ENCODE measurements at regions not wholly inside any gene's neighbourhood (a gene's known extent, or its start where the extent isn't known, plus 50 kb on each side); places are given as distances from the start of the nearest gene placed in this dataset.

DNA sequence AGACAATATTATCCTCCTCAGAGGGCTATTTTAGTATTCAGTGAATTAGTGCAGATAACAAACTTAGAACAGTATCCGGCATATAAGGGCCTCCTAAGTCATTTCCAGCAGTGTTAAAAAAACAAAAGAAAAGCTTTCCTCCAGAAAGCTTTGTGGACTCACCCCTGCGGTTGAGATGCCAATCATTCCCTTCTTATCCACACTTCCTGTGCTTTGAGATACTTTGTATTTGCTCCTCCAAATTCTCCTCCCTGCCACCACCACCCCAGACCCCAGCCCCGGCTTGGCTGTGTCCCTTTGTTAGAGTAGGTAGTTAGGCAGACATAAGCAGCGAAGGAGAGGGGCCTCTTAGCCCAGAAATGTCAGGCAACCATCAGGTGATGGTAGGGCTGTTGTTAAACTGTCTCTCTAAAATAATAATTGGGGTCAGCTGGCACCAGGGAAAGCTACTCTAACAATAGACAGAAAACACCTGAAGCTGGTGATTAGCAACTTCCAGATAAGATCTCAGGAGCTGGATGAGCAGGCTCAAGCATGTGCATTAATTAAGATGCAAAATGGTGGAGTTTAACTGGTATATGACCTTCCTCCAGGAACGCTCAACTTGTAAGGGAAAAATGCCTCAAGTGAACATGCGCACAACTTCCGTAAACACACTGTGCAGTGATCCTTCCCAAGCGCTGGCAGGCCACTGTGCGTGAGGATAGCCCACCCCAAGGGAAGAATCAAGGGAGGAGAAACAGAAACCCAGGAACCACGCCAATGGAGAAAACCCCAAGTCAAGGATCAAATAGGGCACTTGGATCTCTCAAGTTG is 152.1 kb upstream of the EEA1 start:
- Histone ChIP-seq H4K20me1 (ENCODE audit: insufficient read depth) (no peaks in the 10 kb centered on the region), H3K36me3 (replicated peaks in 1 of 2; ENCODE audit: control insufficient read depth in 1 of 2, insufficient read depth in 2 of 2, low read length in 1 of 2) (no peaks in the 10 kb centered on the region), H3K4me1 (ENCODE audit: control insufficient read depth in 1 of 2, insufficient read depth in 2 of 2, low read depth in 1 of 2, low read length in 1 of 2) (peaks cover 0 to 10% of the 10 kb centered on the region in 2 experiments; a peak in 1 of 4 replicates), H3K27ac (ENCODE audit: low read depth in 2 of 2, low read length in 1 of 2) (peak overlapping the region in 1 of 2 experiments; percentile 17; a peak in 1 of 4 replicates), H3K9me3 (no peaks in the 10 kb centered on the region), H3K27me3 (ENCODE audit: insufficient read depth) (no peaks in the 10 kb centered on the region), H3K4me2 (no peak overlapping the region), H3K9me2 (no peaks in the 10 kb centered on the region), H3K4me3 (ENCODE audit: low read depth in 2 of 2, low read length in 1 of 2) (no peak overlapping the region), H3K9ac (no peak overlapping the region), H3K79me2 (ENCODE audit: insufficient read depth) (no peaks in the 10 kb centered on the region), H3F3A (replicated peaks; ENCODE audit: insufficient read depth) (peaks cover 3% of the 10 kb centered on the region), H2AFZ (ENCODE audit: low read depth) (peak overlapping the region; percentile 74)
- CTCF ChIA-PET = no interaction called here
- 88% methylated on average over 10 of the region's 10 CpGs for WGBS (ENCODE audit: low lambda C conversion rate)
- POLR2A ChIA-PET = no interaction called here
- TF ChIP-seq, protein P1, sequence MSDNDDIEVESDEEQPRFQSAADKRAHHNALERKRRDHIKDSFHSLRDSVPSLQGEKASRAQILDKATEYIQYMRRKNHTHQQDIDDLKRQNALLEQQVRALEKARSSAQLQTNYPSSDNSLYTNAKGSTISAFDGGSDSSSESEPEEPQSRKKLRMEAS (IDR thresholded peaks at IDR 0.05; ENCODE audit: low read depth) = no peak
- TF ChIP-seq MEF2A (IDR thresholded peaks at IDR 0.05; ENCODE audit: borderline replicate concordance, low read depth) (no peak), TAF1 (IDR thresholded peaks at IDR 0.05; ENCODE audit: borderline replicate concordance, low read depth, low read length) (no peak), FOXM1 (IDR thresholded peaks at IDR 0.05; ENCODE audit: low read depth) (no peak), SMC3 (IDR thresholded peaks at IDR 0.05; ENCODE audit: low read depth, low read length) (no peak), EZH2phosphoT487 (IDR thresholded peaks at IDR 0.05; ENCODE audit: borderline replicate concordance, low read depth) (no peak), RCOR1 (IDR thresholded peaks at IDR 0.05; ENCODE audit: low read length) (no peak), NRF1 (IDR thresholded peaks at IDR 0.05; ENCODE audit: low read depth, low read length) (no peak), FOXJ3 (CRISPR knock-in tag; IDR thresholded peaks at IDR 0.05) (no peak)
- DNase-seq = no peak

DNA sequence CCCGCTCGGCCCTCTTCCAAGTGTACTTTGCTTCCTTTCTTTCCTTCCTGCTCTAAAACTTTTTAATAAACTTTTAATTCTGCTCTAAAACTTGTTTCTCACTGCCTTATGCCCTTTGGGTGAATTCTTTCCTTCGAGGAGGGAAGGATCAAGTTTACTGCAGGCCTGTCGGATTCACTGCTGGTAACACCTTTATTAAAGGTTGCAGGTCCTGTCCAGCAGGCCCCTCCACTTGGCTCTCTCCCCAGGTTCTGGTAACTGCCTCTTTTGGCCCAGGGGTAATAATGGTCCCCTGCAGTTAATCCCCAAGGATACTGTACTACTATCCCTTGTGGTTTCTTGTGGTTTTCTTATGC is 152.7 kb upstream of the EEA1 start:
- CTCF ChIA-PET = no interaction called here
- no peaks in the 10 kb centered on the region for H3K79me2 ChIP-seq (ENCODE audit: insufficient read depth)
- no peak overlapping the region for H3K4me2 ChIP-seq
- 91% methylated on average over 4 of the region's 4 CpGs for WGBS (ENCODE audit: low lambda C conversion rate)
- H3K27me3 ChIP-seq (ENCODE audit: insufficient read depth) = no peaks in the 10 kb centered on the region
- no peak overlapping the region for H2AFZ ChIP-seq (ENCODE audit: low read depth)
- H3K9me3 ChIP-seq = no peaks in the 10 kb centered on the region
- H3K4me1 ChIP-seq (ENCODE audit: control insufficient read depth in 1 of 2, insufficient read depth in 2 of 2, low read depth in 1 of 2, low read length in 1 of 2) = peaks cover 0 to 10% of the 10 kb centered on the region in 2 experiments; a peak in 1 of 4 replicates
- no peaks in the 10 kb centered on the region for H3K36me3 ChIP-seq (replicated peaks in 1 of 2; ENCODE audit: control insufficient read depth in 1 of 2, insufficient read depth in 2 of 2, low read length in 1 of 2)
- TF ChIP-seq, protein P2, sequence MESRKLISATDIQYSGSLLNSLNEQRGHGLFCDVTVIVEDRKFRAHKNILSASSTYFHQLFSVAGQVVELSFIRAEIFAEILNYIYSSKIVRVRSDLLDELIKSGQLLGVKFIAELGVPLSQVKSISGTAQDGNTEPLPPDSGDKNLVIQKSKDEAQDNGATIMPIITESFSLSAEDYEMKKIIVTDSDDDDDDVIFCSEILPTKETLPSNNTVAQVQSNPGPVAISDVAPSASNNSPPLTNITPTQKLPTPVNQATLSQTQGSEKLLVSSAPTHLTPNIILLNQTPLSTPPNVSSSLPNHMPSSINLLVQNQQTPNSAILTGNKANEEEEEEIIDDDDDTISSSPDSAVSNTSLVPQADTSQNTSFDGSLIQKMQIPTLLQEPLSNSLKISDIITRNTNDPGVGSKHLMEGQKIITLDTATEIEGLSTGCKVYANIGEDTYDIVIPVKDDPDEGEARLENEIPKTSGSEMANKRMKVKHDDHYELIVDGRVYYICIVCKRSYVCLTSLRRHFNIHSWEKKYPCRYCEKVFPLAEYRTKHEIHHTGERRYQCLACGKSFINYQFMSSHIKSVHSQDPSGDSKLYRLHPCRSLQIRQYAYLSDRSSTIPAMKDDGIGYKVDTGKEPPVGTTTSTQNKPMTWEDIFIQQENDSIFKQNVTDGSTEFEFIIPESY (IDR thresholded peaks at IDR 0.05; ENCODE audit: borderline replicate concordance, low read depth) = no peak
- TF ChIP-seq, protein P3, sequence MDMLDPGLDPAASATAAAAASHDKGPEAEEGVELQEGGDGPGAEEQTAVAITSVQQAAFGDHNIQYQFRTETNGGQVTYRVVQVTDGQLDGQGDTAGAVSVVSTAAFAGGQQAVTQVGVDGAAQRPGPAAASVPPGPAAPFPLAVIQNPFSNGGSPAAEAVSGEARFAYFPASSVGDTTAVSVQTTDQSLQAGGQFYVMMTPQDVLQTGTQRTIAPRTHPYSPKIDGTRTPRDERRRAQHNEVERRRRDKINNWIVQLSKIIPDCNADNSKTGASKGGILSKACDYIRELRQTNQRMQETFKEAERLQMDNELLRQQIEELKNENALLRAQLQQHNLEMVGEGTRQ (IDR thresholded peaks at IDR 0.05; ENCODE audit: borderline replicate concordance, low read depth, low read length) = no peak
- TF ChIP-seq, protein P4, sequence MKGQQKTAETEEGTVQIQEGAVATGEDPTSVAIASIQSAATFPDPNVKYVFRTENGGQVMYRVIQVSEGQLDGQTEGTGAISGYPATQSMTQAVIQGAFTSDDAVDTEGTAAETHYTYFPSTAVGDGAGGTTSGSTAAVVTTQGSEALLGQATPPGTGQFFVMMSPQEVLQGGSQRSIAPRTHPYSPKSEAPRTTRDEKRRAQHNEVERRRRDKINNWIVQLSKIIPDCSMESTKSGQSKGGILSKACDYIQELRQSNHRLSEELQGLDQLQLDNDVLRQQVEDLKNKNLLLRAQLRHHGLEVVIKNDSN (IDR thresholded peaks at IDR 0.05; ENCODE audit: borderline replicate concordance, low read depth) = no peak
- TF ChIP-seq CHD2 (IDR thresholded peaks at IDR 0.05; ENCODE audit: low read length, partially characterized antibody) = no peak
- no peaks in the 10 kb centered on the region for H4K20me1 ChIP-seq (ENCODE audit: insufficient read depth)
- H3K9ac ChIP-seq = no peak overlapping the region
- POLR2A ChIA-PET = no interaction called here
- H3K4me3 ChIP-seq (ENCODE audit: low read depth in 2 of 2, low read length in 1 of 2) = no peak overlapping the region
- DNase-seq = no peak
- H3F3A ChIP-seq (replicated peaks; ENCODE audit: insufficient read depth) = peaks cover 3% of the 10 kb centered on the region
- no peaks in the 10 kb centered on the region for H3K9me2 ChIP-seq
- no peak overlapping the region for H3K27ac ChIP-seq (ENCODE audit: low read depth in 2 of 2, low read length in 1 of 2)

All from SK-N-SH (cell line).